ENCODE measurements at regions not wholly inside any gene's neighbourhood (a gene's known extent, or its start where the extent isn't known, plus 50 kb on each side); places are given as distances from the start of the nearest gene placed in this dataset.

DNA sequence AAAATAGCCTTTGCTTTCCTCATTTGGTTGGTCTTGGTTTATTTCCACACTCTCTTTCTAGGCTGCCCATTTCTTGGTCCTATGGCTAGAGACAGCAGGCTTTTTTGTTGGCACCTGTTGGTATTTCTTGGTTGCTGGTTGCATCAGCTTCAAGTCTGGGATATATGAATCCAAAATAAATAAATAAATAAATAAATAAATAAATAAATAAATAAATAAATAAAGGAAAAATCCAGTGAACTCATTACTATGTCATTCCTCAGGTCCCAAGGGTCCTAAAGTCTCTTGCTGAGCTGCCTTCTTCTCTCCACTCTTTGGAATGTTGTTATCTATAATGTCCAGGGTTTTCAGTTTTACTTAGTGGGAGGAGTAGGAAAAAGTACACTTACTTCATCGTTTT lies 165.9 kb upstream of the MEX3C start:
- no peak for TF ChIP-seq CTCF (conservative IDR thresholded peaks at IDR 0.05; ENCODE audit: low read depth, low read length)
- TF ChIP-seq EZH2 (IDR thresholded peaks at IDR 0.05; ENCODE audit: borderline replicate concordance, low read depth, low read length, poor library complexity, severe bottlenecking): no peak

All from A673 (cell line).